RKO (cell line): ENCODE measurements at regions not wholly inside any gene's neighbourhood (a gene's known extent, or its start where the extent isn't known, plus 50 kb on each side); places are given as distances from the start of the nearest gene placed in this dataset.

Source experiments
- DNase-seq: peaks from one replicate; pipeline ENCODE4 v3.0.0-alpha.2; 2016; ENCODE audit warnings: low spot score

GRCh38 chr7:98679741-98680140, 62.7 kb downstream of the NPTX2 start:
- DNase-seq, result no peak

GRCh38 chr7:98681511-98681910, 64.4 kb downstream of the NPTX2 start:
- DNase-seq, result no peak

DNA sequence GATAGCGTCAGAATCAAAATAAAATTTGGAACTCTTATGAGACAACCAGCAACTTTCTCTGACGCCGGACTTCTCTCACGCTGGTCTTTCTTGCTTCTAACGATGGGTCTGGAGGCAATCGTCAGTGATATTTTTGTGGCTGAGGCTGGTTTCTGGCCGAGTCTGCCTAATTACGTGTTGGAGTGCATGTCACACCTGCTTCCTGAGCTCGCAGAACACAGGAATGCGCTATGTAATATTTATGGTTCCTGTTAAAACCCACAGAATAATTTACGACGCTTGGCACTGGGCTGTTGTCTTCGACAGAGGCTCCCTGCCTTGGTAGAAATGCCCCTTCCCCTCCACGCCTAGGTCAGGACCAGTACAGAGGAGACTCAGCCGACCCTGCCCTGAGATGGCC, 64.9 kb downstream of the NPTX2 start:
- DNase-seq, result no peak

DNA sequence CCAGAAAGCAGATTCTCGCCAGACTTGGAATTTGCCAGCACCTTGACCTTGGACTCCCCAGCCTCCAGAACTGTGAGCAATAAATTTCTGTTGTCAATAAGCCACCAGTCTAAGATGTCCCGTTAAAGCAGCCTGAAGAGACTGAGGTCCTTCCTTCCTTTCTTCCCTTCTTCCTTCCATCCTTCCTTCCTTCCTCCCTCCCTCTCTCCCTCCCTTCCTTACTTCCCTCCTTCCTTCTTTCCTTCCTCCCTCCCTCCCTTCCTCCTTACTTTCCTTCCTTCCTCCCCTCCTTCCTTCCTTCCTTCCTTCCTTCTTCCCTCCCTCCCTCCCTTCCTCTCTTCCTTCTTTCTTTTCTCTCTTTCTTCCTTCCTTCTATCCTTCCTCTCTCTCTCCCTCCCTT, 66.4 kb downstream of the NPTX2 start:
- DNase-seq, result no peak

- DNase-seq, result no peak
Observed at GRCh38 chr7:98685541-98685940, 68.5 kb downstream of the NPTX2 start.

DNA sequence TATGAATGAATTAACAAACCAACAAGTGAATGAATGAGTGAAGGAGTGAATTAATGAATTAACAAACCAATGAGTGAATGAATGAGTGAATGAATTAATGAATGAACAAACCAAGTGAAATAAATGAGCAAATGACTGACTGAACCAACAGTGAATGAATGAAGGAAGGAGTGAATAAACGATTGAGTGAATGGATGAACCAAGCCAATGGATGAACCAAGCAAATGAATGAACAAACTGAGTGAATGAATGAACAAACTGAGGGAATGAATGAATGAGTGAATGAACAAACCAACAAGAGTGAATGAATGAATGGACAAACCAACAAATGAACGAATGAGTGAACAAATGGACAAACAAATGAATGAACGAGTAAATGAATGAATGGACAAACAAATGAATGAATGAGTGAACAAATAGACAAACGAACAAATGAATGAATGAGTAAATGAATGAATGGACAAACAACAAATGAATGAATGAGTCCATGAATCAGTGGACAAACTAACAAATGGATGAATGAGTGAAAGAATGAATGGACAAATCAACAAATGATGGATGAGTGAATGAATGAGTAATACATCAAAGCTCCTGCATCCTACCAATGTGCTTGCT, 69.5 kb downstream of the NPTX2 start:
- no peak for DNase-seq

DNA sequence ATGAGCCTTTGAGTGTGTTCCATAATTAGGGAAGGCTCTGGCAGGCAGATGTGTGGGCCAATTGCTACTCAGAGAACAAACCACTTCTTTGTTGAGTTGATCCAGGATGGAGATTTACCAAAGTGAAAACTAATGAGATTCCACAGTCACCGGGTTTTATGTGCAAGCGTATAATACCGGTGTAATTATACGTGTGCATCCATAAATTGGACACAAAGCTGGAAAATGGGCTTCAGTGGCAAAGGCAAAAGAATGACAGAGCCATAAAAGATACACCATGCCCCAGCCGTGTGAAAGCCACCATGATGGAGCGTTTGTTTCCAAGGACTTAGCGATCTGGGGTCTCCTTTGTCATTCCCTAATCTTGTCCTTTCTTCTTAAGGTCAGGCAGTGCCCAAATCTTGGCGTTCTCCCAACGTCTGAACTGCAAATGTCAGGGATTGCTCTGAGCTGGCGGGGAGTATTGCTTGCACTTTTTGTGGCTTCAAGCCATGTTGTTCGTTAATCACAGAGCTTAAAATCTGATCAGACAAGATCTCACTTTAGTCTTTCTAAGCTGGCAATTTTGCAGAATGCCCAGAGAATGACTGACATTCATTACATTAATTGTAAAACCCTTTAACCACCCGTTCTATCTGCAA, 70.1 kb downstream of the NPTX2 start:
- no peak for DNase-seq

GRCh38 chr7:98691619-98692018, 74.5 kb downstream of the NPTX2 start:
- DNase-seq, result no peak

GRCh38 chr7:98697083-98697482, 80.0 kb downstream of the NPTX2 start:
- DNase-seq, result no peak

DNA sequence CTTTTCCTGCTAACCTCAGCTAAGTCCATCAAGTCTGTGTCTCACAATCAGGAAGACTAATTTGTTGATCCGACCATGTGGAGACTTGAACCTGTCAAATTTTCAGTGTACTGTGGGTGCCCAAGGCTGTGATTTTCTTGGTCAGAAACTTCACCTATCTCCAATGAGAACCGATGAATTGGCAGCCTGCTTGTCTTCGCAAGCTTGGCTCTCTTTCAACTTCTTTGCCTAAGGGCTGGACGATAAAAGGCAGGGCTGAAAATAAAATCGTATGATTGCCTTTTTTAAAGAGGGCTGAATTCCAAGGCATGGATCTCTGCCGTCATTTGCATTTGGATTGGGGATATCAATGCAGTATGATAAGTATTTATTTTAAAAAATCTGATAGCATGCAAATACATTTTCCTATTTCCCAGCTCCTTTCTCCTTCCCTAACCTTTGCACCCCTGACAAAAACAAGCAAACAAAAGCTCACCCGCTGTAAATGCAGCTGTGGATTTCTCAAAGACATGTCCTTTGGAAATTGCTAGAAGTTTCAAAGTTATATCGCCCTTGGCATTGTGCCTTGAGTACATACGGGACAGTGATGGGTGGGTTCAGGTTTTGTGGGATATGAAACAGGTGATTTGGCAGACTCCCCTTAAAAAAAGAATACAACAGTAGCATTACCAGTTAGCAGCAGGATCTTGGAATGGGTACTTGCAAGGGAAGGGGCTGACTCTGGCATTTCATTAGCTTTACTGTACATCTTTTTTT, 80.6 kb downstream of the NPTX2 start:
- no peak for DNase-seq

- DNase-seq, result no peak
Observed at GRCh38 chr7:98698976-98699375, 81.9 kb downstream of the NPTX2 start.

GRCh38 chr7:98700533-98700932, 83.4 kb downstream of the NPTX2 start:
- no peak for DNase-seq

DNA sequence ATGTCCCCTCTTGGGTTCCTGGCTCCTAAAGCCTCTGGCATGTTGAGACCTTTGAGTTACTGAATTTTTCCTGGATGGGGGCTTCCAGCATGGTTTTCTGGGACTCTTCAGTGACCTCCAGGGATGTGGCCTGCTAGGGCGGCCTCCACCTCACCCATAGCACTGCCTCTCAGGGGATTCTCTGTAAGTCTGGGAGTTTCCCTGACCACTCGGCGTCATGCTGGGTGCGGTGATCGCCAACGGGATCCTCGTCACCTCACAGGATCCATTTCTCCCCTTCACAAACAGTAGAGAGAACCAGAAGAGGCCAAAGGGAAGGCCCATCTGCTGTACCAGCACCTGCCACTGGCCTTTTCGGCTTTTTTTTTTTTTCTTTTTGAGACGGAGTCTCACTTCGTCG, 84.3 kb downstream of the NPTX2 start:
- no peak for DNase-seq

- no peak for DNase-seq
Observed at GRCh38 chr7:98702021-98702420, 84.9 kb downstream of the NPTX2 start.

GRCh38 chr7:98703916-98704315, 86.8 kb downstream of the NPTX2 start:
- DNase-seq, result no peak

GRCh38 chr7:98705626-98706025, 88.5 kb downstream of the NPTX2 start:
- DNase-seq, result no peak

DNA sequence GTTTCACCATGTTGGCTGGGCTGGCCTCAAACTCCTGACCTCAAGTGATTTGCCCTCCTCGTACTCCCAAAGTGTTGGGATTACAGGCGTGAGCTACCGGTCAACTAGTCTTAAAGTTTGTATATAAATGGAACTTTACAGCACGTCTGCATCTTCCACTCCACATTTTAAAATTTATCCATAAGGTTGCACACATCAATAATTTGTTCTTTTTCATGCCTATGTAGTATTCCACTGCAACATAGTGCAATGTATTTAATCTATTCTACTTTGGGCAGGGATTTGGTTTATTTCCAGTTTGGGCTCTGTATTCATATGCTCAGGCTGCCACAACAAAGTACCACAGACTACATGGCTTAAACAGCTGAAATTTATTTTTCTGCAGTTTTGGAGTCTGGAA, 90.0 kb downstream of the NPTX2 start:
- no peak for DNase-seq

- DNase-seq, result no peak
Observed at GRCh38 chr7:98711945-98712344, 94.9 kb downstream of the NPTX2 start.

DNA sequence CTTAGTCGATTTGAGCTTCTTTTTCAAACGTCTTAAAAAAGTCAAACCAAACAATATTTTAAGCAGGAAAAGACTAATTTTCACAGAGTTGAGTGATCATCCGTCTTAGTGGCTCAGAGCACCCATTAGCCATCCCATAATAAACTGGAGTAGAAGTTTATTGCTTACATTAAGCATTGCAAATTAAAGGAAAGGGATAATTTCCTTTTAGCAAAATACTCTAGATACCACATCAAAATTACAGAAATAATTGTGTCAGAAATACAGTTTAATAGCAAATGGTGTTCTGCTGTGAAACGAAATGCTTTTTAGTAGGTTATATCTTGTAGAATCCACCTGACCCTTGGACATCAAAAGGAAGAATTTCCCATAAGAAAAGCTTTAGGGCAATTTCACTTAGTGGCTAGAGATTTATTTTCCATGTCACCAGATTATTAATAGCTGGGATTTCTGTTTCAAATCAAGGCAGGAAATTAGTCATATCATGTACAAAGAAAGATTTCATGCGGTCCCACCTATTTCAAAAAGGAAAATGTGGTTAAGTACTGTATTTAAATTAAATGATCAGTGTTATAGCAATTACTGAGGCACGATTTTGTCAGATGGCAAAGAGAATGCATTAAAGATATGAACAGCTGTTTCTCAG, 96.2 kb downstream of the NPTX2 start:
- DNase-seq, result no peak

DNA sequence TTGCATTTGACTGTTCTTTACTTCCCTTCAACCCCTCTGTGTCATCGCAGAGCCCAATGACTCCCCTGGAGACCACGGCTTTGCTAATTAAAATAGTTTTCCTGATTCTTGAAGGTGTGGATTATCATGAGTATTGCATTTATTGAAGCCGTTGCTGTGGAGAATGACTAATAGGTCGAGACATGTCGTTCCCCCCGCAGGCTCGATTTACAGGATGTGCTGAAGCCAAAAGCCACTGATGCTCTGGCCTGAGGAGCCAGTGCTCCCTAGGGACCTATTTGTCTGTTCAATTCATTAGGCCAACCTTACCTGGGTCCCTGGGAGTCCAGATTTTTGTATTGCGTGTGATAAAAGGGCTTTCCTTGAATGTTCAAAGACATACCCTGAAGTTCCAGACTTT, 102.3 kb downstream of the NPTX2 start:
- no peak for DNase-seq

GRCh38 chr7:98722402-98722801, 105.3 kb downstream of the NPTX2 start:
- no peak for DNase-seq

GRCh38 chr7:98724591-98724990, 107.5 kb downstream of the NPTX2 start:
- no peak for DNase-seq

DNA sequence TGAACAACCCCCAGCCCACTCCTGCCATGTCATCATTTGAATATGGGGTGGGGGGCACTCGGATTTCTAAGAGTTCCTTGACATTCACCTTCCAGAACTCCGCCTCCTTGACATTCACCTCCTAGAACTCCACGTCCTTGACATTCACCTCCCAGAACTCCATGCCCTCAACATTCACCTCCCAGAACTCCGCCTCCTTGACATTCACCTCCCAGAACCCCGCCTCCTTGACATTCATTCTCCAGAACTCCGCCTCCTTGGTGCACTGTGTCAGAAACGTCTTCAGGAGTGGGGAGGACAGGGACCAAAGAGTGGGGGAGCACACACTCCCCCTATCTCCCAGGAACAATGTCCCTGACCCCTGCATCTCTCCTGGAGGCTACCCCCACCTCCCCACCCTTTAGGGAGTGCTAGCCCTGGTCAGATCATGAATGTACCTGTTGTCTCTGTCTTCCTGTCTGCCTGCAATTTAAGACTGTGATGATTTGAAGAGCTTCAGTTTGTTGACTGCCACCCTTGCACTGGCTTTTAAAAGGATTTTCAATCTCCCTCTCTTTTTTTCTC, 110.1 kb downstream of the NPTX2 start:
- DNase-seq, result no peak
